Loucy (cell line): ENCODE measurements at regions not wholly inside any gene's neighbourhood (a gene's known extent, or its start where the extent isn't known, plus 50 kb on each side); places are given as distances from the start of the nearest gene placed in this dataset.

ENCODE experiments used
- H2AFZ ChIP-seq: fragments of 200-600 bp; sonication (generic); 2 replicates; pipeline ENCODE4 v1.6.0; 2016; ENCODE audit warnings: antibody characterized with exemption, mild to moderate bottlenecking, low read length, moderate library complexity
- H3F3A ChIP-seq: fragments of 200-600 bp; 2 replicates; pipeline ENCODE4 v1.6.0; 2016; ENCODE audit warnings: antibody characterized with exemption, low read depth, mild to moderate bottlenecking
- H3K27me3 ChIP-seq: fragments of 200-600 bp; sonication (generic); 2 replicates; pipeline ENCODE4 v1.6.1; 2014; ENCODE audit warnings: low read length, mild to moderate bottlenecking; ENCODE audit not compliant: insufficient read depth, poor library complexity, severe bottlenecking
- H3K36me3 ChIP-seq: fragments of 200-600 bp; sonication (generic); 2 replicates; pipeline ENCODE4 v1.6.1; 2016; ENCODE audit warnings: low read length; ENCODE audit not compliant: insufficient read depth
- H3K4me1 ChIP-seq: fragments of 200-600 bp; sonication (generic); 2 replicates; pipeline ENCODE4 v1.5.1; 2014; ENCODE audit warnings: low read length, mild to moderate bottlenecking; ENCODE audit not compliant: insufficient read depth, poor library complexity, severe bottlenecking
- H3K4me2 ChIP-seq: fragments of 200-600 bp; sonication (generic); 2 replicates; pipeline ENCODE4 v1.6.0; 2014; ENCODE audit warnings: antibody characterized with exemption, low read length, low read depth, mild to moderate bottlenecking; ENCODE audit not compliant: poor library complexity, severe bottlenecking
- H3K4me3 ChIP-seq: fragments of 200-600 bp; sonication (generic); 2 replicates; pipeline ENCODE4 v1.5.1; 2014; ENCODE audit warnings: low read length, mild to moderate bottlenecking, mixed read lengths; ENCODE audit not compliant: poor library complexity, severe bottlenecking
- H3K79me2 ChIP-seq: fragments of 200-600 bp; sonication (generic); 2 replicates; pipeline ENCODE4 v1.6.1; 2014; ENCODE audit warnings: low read length; ENCODE audit not compliant: insufficient read depth
- H3K9ac ChIP-seq: fragments of 200-600 bp; sonication (generic); 2 replicates; pipeline ENCODE4 v1.6.0; 2014; ENCODE audit warnings: mild to moderate bottlenecking, low read depth, low read length, moderate library complexity; ENCODE audit not compliant: poor library complexity, severe bottlenecking
- H3K9me2 ChIP-seq: fragments of 200-600 bp; sonication (generic); replicated peaks from 2 replicates; pipeline ENCODE4 v1.6.1; 2016; ENCODE audit warnings: low read depth, low read length, mixed read lengths
- H3K9me3 ChIP-seq: fragments of 200-600 bp; sonication (generic); 2 replicates; pipeline ENCODE4 v1.6.1; 2014; ENCODE audit warnings: mild to moderate bottlenecking, antibody characterized with exemption, low read length, low read depth; ENCODE audit not compliant: insufficient read depth
- H4K20me1 ChIP-seq: fragments of 200-600 bp; sonication (generic); 2 replicates; pipeline ENCODE4 v1.6.0; 2014; ENCODE audit warnings: antibody characterized with exemption, low read length, mild to moderate bottlenecking; ENCODE audit not compliant: insufficient read depth, poor library complexity, severe bottlenecking
- EZH2phosphoT487 ChIP-seq: fragments of 200-600 bp; IDR thresholded peaks from 2 replicates; pipeline ENCODE4 v1.6.1; 2018; ENCODE audit warnings: antibody characterized with exemption, mild to moderate bottlenecking, moderate library complexity, borderline replicate concordance
- TF ChIP-seq, protein P1 (sequence below): fragments of 200-600 bp; sonication (generic); conservative IDR thresholded peaks from 2 replicates; pipeline ENCODE4 v1.5.1; 2014; ENCODE audit warnings: mild to moderate bottlenecking, antibody characterized with exemption, low read length

DNA sequence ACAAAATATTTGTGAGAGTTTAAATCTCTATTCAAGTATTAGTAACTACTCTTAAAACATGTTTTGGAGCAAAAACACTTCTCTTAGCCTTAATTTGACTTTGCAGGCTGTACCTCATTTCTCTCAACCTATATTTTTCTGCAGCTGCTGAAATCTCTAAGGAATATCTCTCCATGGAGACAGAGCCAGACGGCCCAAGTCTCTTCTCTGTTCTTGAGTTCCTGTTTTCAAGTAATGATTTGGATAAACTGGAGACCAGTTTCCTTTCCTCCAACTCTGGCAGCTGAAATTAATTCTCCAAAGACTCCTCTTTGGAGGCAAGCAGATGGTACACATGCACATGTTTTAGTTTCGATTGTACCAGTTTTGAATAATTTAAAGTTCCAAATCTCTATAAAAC lies 659.7 kb upstream of the NEGR1 start:
- Histone ChIP-seq H3K36me3 (no peaks in the 10 kb centered on the region), H3K79me2 (no peaks in the 10 kb centered on the region), H3K27me3 (no peaks in the 10 kb centered on the region), H3F3A (no peaks in the 10 kb centered on the region), H3K4me3 (no peak overlapping the region), H2AFZ (no peak overlapping the region), H3K4me1 (no peaks in the 10 kb centered on the region), H3K4me2 (no peak overlapping the region), H3K9me3 (no peaks in the 10 kb centered on the region), H4K20me1 (no peaks in the 10 kb centered on the region), H3K9ac (no peak overlapping the region), H3K9me2 (no peaks in the 10 kb centered on the region)
- TF ChIP-seq EZH2phosphoT487: no peak
- TF ChIP-seq, protein P1, sequence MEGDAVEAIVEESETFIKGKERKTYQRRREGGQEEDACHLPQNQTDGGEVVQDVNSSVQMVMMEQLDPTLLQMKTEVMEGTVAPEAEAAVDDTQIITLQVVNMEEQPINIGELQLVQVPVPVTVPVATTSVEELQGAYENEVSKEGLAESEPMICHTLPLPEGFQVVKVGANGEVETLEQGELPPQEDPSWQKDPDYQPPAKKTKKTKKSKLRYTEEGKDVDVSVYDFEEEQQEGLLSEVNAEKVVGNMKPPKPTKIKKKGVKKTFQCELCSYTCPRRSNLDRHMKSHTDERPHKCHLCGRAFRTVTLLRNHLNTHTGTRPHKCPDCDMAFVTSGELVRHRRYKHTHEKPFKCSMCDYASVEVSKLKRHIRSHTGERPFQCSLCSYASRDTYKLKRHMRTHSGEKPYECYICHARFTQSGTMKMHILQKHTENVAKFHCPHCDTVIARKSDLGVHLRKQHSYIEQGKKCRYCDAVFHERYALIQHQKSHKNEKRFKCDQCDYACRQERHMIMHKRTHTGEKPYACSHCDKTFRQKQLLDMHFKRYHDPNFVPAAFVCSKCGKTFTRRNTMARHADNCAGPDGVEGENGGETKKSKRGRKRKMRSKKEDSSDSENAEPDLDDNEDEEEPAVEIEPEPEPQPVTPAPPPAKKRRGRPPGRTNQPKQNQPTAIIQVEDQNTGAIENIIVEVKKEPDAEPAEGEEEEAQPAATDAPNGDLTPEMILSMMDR: no peak

DNA sequence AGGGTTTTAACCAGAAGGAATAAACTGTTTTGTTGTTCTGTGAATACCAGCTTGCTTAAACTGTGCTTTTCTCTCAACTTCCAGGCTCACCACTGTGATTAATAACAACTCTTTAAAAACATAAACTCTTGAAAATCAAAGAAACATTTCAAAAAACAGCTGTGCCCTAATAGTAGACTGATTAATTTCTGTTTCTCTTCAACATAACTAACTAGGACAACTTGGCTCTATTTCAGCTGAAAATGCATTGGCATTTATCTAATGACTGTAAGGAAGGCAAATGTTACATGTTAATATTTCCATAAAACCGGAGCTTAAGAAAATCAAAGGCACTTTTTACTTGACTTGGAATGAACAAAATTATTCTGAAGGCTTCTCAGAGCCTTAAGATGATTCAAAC lies 656.1 kb upstream of the NEGR1 start:
- H3K27me3 ChIP-seq: no peaks in the 10 kb centered on the region
- no peaks in the 10 kb centered on the region for H3F3A ChIP-seq
- H3K9ac ChIP-seq: no peak overlapping the region
- H3K4me2 ChIP-seq: no peak overlapping the region
- H3K79me2 ChIP-seq: no peaks in the 10 kb centered on the region
- no peaks in the 10 kb centered on the region for H3K4me1 ChIP-seq
- H2AFZ ChIP-seq: no peak overlapping the region
- no peak for TF ChIP-seq EZH2phosphoT487
- TF ChIP-seq, protein P1: no peak
- H3K9me2 ChIP-seq: no peaks in the 10 kb centered on the region
- H3K4me3 ChIP-seq: no peak overlapping the region
- no peaks in the 10 kb centered on the region for H3K36me3 ChIP-seq
- no peaks in the 10 kb centered on the region for H3K9me3 ChIP-seq
- H4K20me1 ChIP-seq: no peaks in the 10 kb centered on the region

DNA sequence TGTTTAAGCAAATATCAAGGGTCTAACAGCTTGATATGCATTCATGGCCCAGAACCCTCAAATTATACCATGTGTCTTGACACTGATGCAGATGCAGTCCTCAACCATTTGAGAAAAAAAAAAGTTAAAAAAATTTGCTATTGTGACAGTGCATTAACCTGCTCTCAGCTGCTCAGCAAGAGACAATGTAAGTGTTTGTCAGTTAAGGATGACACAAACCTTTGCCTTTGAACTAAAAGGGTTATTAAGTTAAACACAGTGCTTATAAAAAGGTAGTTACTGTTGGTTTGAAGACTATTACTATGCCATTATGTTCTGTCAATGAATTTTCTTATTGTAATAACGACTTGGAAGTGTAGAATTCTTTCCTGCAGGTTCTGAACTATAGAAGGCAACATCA lies 655.6 kb upstream of the NEGR1 start:
- H3K27me3 ChIP-seq: no peaks in the 10 kb centered on the region
- no peaks in the 10 kb centered on the region for H3K36me3 ChIP-seq
- no peaks in the 10 kb centered on the region for H3F3A ChIP-seq
- H4K20me1 ChIP-seq: no peaks in the 10 kb centered on the region
- no peak overlapping the region for H3K4me3 ChIP-seq
- H3K4me2 ChIP-seq: no peak overlapping the region
- no peak for TF ChIP-seq EZH2phosphoT487
- TF ChIP-seq, protein P1: no peak
- no peaks in the 10 kb centered on the region for H3K9me2 ChIP-seq
- H3K9ac ChIP-seq: no peak overlapping the region
- H3K4me1 ChIP-seq: no peaks in the 10 kb centered on the region
- no peak overlapping the region for H2AFZ ChIP-seq
- H3K9me3 ChIP-seq: no peaks in the 10 kb centered on the region
- no peaks in the 10 kb centered on the region for H3K79me2 ChIP-seq
